HS-27A (cell line): ENCODE measurements at regions not wholly inside any gene's neighbourhood (a gene's known extent, or its start where the extent isn't known, plus 50 kb on each side); places are given as distances from the start of the nearest gene placed in this dataset.
"Not testable (repeated sequence)": the region's sequence is repeated elsewhere in the genome, so short reads cannot be mapped to it uniquely, and the experiment has no call there.

Source experiments
- DNase-seq: peaks from one replicate; pipeline ENCODE4 v3.0.0-alpha.2; 2012; ENCODE audit warnings: low read depth, missing footprints

DNA sequence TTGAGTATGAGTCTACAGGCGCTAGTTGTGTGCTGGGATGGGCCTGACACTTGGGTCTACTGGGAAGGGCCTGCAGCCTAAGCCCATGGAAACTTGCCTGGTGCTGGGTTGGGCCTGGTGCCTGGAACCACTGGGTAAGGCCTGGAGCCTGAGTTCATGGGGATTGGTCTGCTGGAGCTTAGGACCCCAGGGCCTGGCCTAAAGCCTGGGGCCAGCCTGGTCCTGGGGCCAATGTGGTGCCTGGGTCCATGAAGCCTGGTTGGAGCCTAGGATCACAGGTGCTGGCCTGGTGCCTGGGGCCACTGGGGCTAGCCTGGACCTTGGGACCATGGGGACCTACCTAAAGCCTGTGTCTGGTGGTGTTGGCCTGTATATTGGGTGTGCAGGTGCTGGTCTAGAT lies 270.3 kb upstream of the GRIA3 start:
- no peak for DNase-seq

DNA sequence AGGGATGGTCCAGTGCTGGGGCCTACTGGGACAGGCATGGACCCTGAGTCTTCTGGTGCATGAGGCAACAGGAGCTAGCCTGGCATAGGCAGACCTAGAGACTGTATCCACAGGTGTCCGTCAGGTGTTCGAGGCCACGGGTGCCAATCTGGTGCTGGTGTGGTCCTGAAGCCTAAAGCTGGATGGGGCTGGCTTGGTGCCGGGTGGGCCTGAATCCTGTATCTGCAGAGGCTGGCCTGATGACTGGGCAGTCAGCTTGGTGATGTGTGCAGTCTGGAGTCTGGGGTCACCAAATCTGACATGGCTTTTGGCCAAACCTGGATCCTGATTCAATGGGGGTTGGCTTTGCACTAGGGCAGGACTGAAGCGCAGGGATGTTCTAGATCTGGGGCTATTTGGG lies 269.8 kb upstream of the GRIA3 start:
- DNase-seq, result no peak

DNA sequence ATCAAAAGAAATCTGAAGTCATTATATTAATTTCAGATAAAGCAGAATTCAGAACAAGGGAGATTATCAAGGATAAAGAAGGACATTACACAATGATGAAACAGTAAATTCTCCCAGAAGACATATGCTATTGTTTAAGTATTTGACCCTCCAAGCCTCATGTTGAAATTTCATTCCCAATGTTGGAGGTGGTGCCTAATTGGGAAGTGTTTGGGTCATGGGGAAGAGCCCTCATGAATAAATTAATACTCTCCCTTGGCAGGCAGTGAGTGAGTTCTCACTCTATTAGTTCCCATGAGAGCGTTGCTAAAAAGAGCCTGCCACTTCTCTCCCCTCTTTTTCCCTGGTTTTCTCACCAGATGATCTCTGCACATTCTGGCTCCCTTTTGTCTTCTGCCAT lies 249.9 kb upstream of the GRIA3 start:
- no peak for DNase-seq

DNA sequence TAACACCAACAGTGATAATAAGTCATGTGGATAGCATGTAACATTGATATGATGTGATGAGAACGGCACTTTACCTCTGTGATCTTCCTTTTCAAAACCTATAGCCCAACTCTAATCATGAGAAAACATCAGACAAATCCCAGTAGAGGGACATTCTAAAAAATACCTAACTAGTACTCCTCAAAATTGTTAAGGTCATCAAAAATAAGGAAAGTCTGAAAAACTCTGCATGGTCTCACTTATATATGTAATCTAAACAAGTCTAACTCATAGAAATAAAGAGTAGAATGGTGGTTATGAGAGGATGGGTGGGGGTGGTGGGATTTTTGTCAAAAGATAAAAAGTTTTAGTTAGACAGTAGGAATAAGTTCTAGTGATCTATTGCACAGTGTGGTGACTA lies 243.9 kb upstream of the GRIA3 start:
- no peak for DNase-seq

DNA sequence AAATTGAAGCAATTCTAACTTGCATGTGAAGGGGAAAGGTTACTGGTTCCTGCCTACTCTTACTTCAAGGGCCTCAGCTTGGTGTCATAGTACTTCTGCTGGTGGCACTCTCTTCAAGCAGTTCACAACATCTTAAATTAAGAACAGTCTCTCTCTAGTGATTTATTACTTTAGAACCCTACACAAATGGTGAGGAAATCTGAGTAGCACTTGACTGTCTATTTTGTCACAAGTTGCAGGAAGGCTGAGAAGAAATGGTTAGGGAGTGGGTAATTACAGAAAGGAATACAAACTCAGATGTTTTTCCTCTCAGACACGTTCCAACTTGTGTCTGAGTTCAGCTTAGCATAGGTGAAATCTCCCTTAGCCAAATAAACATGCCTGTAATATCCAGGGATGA lies 242.3 kb upstream of the GRIA3 start:
- no peak for DNase-seq

DNA sequence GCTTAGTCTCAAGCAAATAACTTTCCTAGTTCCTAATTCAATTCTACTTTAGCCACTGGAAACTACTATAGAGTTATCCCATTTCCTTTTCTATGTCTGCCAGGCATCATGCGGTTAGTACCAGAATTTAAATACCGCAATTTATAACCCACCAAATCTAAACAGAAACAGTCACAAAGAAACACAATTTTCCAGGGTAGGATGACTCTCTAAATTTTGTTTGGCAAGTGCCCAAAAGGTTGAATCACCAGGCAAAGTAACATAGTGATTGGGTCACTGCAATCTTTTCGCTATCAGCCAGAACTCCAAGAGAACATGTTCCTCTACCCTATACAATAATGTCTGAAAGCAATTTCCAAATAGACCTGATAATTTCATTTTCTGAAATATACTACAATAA lies 240.2 kb upstream of the GRIA3 start:
- no peak for DNase-seq

DNA sequence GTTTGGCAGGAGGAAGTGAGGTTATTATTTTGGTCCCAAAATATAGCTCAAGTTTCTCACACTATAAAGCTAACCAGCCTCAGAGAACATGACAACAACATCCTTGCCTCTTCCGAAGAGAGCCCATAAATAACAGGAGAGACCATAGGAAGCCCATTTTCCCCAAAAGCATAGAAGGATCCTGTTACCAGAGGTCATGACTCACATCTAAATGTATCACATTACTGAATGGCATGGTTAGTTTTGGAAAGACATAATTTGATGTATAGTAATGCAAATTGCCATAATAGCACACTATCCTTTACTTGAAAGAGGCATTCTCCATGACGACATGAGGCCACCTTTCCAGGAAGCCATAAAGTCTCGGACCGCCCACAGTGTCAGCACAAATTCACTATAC lies 238.8 kb upstream of the GRIA3 start:
- no peak for DNase-seq

DNA sequence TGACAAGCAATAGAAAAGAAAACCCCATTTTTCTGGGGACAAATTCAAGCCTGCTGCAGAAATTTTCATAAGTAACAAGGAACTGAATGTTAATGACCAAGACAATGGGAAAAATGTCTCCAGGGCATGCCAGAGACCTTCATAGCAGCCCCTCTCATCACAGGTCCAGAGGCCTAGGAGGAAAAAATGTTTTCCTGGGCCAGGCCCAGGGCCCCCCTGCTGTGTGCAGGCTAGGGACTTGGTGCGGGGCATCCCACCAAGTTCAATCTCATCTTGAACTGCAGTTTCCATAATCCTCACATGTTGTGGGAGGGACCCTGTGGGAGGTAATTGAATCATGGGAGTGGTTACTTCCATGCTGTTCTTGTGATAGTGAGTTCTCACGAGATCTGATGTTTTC lies 211.5 kb upstream of the GRIA3 start:
- no peak for DNase-seq

DNA sequence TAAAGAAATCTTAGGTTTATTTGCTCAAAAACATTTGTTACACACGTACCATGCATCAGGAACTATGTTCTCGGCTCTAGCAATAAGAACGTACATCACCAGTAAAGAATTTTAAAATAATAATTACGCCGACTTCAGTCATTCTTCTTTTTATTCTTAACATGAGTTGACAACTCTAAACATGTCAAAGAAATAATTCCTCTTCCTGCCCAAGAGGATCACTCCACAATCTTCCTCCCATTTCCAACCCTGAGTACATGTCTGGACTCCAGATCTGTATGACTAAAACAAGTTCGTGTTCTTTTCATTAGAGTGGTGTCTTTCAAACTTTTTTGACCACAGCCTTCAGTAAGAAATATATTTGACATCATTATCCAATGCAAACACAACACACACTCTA lies 201.6 kb upstream of the GRIA3 start:
- no peak for DNase-seq

DNA sequence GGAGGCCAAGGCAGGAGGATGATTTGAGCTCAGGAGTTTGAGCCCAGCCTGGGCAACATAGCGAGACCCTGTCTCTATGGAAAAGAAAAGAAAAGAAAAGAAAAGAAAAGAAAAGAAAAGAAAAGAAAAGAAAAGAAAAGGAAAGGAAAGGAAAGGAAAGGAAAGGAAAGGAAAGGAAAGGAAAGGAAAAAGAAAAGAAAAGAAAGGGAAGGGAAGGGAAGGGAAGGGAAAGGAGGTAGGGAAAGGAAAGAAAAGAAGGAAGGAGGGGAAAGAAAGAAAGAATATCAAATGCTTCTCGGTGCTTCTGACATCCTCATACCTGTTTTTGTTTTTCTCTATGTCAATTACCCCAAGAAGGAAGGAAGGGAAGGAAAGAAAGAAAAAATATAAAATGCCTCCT lies 181.2 kb upstream of the GRIA3 start:
- not testable (repeated sequence) for DNase-seq

DNA sequence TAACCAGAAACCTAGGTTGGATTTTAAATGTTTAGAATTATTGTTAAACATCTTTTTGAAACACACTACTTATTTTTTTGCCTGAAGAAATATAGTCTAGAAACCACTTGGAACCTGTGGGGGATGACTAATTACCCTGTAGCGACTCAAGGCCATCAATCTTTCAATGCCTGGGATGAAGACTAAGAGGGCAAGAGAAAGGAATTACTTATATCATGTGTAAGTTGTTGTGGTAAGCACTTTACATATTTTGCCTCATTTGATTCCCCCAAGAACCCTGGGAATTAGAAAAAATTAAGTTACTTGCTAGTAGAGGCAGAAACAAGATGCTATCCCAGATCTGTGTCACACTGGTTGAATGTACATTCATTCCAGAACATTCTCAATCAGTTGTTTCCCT lies 170.9 kb upstream of the GRIA3 start:
- DNase-seq, result no peak

DNA sequence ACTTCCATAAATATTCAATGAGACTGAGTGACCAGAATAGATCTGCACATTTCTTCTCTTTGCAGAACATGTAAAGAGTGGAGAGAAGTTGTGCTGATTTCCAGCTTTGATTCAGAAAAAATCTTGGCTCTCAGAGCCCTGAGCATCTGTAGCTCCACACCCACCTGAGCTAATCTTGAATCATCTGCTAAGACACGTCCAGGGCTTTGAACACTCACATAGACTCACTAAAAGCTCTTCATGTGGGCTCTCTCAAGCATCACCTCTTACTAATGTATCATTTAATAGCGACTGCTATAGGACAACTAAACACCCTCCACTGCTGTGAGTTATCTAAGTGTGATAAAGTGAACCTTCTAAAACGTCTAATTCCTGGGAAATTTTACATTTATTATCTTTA lies 147.7 kb upstream of the GRIA3 start:
- no peak for DNase-seq

DNA sequence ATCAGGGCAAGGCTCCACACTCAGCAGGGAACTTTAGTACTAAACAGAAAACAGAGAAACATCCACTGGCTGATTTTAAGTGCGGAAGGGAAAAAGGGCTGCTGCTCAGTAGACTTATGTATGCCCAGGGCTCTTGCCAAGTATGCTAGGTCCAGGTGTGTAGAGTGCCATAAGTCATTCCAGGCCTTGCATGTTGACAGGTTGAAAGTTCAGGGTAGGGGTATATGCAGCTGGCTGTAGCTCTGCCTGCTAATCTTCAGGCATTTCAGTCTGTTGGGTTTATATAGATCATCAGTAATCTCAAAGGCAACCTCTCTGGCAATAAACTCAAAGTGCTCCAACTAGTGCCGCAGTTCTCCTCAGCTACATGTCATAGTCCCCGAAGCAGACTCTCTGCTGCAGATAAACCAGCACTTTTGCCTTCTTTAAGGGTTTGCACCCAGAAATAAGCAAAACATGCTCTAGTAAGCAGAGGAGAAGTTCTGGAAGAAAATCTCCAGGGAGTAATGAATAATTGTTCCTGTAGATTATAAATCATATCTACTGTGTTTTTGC lies 134.9 kb upstream of the GRIA3 start:
- no peak for DNase-seq

DNA sequence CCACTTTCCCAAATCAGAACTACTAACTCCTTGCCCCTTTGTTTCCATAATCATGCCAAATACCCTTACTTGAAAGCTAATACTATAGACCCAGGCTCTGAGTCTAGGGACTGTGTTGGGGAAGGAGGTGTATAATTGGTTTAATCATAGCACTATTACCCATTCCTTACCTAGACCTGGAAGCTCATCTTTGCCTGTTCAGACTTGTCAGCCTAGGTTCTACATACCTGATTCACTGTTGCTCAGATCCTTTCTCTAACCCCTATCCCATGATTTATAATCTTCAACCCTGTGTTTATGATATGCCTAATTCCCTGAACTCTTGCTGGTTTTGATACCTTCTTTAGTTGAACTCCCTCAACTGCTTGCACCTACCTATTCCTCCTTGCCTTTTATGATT lies 123.1 kb upstream of the GRIA3 start:
- no peak for DNase-seq

DNA sequence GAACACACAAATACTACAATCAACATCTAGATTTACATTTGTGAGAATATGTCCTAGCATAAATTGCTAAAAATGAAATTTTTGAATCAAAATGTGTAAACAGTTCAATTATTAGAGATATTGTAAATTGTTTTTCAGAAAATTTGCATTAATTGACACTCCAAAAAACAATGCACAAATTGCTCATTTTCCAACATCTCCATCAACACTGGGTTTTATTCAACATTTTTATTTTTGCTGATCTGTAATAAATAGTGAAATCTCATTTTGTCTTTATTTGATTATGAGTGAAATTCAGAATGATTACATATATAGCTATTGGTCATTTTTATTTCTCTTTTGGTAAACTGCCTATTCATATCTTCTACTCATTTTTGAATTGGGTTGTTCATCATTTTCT lies 120.0 kb upstream of the GRIA3 start:
- DNase-seq, result no peak

DNA sequence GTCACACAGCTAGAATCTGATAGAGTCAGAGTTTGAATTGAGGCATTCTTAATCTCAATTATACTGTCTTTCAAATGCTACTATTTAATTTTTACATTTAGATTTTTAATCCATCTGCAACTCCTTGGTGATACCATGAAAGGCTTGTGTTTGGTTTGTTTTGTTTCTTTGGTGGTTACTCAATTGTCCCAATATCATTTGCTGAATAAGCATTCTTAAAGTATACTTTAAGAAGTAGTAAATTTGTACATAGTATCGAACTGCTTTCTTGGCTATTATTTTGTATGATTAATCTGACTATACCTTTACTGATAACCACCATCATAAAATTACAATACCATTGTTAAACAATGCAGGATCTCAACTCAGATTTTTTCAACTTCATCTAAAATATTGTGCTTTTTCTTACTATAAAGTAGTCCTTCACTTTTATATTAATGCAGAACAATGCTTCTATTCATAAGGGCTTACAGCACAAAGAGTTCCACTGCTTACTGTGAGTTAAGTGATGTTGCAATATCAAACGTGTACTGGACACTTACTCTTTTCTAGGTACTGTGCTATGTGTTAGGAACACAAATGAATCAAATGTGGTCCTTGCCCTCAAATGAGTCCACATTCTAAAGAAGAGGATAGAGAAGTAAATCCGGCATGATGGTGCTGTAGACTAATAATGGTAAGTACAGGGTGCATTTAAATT lies 111.2 kb upstream of the GRIA3 start:
- DNase-seq, result no peak

DNA sequence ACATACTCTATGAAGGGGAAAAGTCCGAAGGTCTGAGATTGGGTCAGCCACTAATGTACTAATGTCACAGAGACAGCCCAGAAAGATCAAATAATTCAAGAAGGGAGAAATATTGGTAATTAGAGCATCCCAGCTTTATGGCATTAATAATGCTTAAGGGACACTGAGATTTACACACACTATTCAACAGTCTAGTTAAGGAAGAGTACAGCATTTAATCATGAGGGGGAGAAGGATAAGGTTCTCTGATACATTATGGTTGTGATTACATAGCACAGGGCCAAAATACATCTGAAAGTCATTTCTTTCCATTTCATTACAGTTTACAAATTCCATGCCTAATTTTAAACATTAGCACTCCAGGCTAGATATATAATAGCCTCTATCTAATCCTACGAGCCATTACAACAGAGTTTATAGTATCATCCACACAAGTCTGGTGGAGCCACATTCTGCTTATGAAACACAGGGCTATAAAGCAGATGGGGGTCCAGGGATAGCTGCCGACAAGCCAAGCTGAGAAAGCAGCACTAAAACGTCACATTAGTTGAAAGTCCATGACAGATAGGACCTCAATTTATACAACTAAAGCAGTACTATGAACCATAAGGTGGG lies 108.0 kb upstream of the GRIA3 start:
- DNase-seq, result no peak

DNA sequence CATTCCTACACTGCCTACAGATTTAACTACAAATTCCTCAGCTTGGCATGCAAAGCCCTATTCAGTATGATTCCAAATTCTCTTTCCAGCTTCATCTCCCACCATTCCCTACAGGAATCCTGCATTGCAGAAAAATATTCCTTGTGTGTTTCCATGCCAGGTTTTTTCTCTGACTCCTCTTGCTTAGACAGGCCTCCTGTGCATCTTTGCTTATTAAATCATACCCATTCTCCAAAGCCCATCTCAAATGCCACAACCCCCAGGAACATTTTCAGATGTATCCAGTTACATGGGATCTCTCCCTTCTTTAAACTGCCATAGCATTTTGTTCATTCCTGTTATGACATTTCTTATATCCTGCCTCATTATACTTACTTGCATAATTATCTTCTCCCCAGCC lies 106.4 kb upstream of the GRIA3 start:
- DNase-seq, result no peak

DNA sequence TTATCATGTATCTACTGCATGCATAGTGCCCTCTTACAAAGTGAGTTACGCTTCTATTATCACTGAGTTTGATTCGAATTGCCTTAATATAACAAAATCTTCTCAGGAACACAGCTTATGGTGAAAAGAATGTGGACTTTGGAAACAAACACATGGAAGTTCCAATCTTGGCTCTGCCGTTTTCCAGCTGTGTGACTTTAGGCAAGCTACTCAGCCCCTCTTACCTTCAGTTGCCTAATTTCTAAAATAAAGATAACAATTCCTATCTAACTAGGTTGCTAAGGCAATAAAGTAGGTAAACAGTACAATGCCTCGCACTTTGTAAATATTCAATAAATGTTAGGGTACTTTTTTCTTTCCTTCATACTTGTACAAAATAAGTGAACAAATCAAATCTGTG lies 104.0 kb upstream of the GRIA3 start:
- no peak for DNase-seq

DNA sequence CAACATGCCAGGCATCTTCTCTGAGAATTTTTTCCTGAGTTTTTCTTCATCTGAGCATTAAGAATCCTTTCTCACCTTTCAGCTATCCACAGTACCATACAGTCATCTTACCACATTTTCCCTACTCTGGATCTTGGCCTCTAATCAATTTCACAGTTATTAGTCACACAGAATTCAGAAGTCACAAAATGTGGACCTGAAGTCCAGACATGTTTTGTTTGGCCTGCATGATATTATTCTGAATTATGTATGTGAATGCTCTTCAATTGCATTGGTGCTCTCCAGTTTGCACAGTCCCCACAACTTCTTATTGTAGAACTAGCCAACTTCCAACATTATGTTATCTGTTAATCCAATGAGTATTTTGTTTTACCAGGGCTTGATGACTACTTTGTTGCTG lies 102.3 kb upstream of the GRIA3 start:
- no peak for DNase-seq

DNA sequence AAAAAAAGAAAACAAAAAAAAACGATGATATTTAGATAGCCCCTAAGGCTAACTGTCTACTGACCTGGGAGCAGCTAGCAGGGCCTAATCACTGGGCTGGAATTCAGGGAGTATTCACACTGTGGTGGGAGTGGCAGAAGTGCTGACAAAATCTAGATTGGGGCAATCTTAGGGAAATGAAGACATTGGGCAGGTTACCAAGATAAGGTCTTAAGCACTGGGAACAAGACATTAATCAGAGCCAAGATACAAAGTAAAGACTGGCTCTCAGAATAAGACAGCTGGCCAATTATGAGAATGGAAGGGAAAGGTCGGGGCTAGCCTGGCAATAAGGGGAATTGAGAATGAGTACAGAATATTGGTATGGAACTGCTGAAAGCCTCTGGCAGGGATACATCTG lies 100.2 kb upstream of the GRIA3 start:
- DNase-seq, result no peak

DNA sequence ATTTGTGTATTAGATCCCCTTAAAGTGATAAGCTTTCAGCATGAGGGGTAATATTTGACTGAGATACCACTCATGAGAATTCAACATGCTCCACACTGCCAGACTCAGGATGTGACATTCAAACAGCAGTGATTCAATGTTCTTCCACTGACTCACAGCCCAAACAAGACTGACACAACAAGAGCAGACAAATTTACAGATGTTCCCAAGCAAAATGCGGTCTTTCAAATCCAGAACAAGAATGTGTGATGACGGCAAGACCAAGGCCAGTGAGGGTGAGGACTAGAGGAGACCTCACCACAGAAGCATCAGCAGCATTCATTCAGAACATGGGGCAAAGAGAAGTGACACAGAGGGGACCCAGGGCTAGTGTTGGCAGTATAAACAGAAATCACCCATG lies 99.3 kb upstream of the GRIA3 start:
- DNase-seq, result no peak

DNA sequence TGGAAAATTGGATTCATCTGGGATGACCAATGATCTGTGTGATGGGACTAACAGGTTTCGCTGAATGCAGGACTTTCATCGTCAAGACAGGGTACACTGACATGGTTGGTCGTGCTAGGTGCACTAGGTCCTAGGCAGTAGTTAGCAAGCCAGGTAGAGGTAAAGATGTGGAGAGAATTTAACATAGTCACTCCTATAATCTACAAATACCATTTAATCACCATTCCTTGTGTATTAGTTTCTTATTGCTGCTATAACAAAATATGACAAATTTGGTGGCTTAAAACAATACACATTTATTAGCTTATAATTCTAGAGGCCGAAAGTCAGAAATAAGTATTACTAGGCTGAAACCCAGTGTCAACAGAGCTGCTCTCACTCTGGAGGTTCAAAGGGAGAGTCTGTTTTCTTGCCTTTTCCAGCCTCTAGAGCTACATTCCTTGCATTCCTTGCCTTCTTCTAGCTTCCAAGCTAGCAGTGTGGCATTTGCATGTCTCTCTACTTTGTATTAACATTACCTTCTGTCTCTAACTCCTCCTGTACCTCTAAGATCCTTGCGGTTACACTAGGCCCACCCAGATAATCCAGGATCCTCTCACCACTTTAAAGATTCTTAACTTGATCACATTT lies 98.7 kb upstream of the GRIA3 start:
- DNase-seq, result no peak

DNA sequence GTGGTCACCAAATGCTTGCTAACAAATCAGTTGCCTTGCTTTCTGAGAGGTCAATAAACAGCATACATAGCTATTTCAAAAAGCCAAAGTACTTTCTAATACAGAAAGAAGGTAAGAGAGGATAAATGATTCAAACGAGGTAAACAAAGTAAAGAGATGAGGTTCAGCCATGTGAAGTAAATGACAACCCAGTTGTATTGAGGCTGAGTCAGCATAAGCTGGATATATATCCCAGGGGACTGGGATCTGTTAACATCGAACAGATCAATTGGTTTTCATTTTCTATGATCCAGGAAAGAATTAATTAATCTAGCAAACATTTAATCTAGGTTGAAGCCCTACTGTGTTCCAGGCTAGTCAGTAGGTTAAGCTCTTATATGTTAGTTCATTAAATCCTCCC lies 97.3 kb upstream of the GRIA3 start:
- no peak for DNase-seq
